Suprapubic skin (tissue), 4 donors: ENCODE measurements at regions not wholly inside any gene's neighbourhood (a gene's known extent, or its start where the extent isn't known, plus 50 kb on each side); places are given as distances from the start of the nearest gene placed in this dataset.
"Not testable (repeated sequence)": the region's sequence is repeated elsewhere in the genome, so short reads cannot be mapped to it uniquely, and the experiment has no call there.

Experiments used
- DNase-seq, 2 donors: peaks; one replicate each; pipeline ENCODE4 v3.0.0-alpha.2; 2019; ENCODE audit warnings: low spot score in 2 of 2
- H3K27ac ChIP-seq: fragments of 200-600 bp; sonication (generic); one replicate; pipeline ENCODE4 v1.5.1; 2019
- H3K27me3 ChIP-seq: fragments of 200-600 bp; sonication (generic); one replicate; pipeline ENCODE4 v1.5.1; 2019
- H3K36me3 ChIP-seq: fragments of 200-600 bp; sonication (generic); one replicate; pipeline ENCODE4 v1.5.1; 2019
- H3K4me1 ChIP-seq: fragments of 200-600 bp; sonication (generic); one replicate; pipeline ENCODE4 v1.5.1; 2019
- H3K4me3 ChIP-seq: fragments of 200-600 bp; sonication (generic); one replicate; pipeline ENCODE4 v1.5.1; 2019; ENCODE audit warnings: mild to moderate bottlenecking
- H3K9me3 ChIP-seq: fragments of 200-600 bp; sonication (generic); one replicate; pipeline ENCODE4 v1.5.1; 2019
- CTCF ChIP-seq, 2 donors: fragments of 200-600 bp in 1 of 2; fragments of 450-650 bp in 1 of 2; sonication (generic) in 1 of 2; IDR thresholded peaks; one replicate each; pipeline ENCODE4 v1.5.1; 2016 to 2019; ENCODE audit warnings: antibody characterized with exemption in 2 of 2, mild to moderate bottlenecking in 1 of 2, moderate library complexity in 1 of 2
- EP300 ChIP-seq: sonication (generic); formaldehyde crosslinking; IDR thresholded peaks from one replicate; pipeline ENCODE4 v1.6.1; 2017; ENCODE audit warnings: antibody characterized with exemption
- POLR2A ChIP-seq, 2 donors: fragments of 450-650 bp; IDR thresholded peaks; one replicate each; pipeline ENCODE4 v1.6.1; 2017; ENCODE audit warnings: antibody characterized with exemption in 2 of 2, mild to moderate bottlenecking in 2 of 2, moderate library complexity in 2 of 2
- POLR2AphosphoS5 ChIP-seq, 3 donors: sonication (generic); formaldehyde crosslinking; IDR thresholded peaks; one replicate each; pipeline ENCODE4 v1.6.1; 2017; ENCODE audit warnings: antibody characterized with exemption in 3 of 3
- WGBS: methylation state at CpG from one replicate; pipeline ENCODE4 v1.1.5; 2018; 5-methylcytosine and 5-hydroxymethylcytosine counted together

- Histone ChIP-seq H3K36me3 (no peaks in the 10 kb centered on the region), H3K27me3 (no peaks in the 10 kb centered on the region), H3K9me3 (no peaks in the 10 kb centered on the region), H3K4me1 (no peaks in the 10 kb centered on the region), H3K27ac (no peak overlapping the region), H3K4me3 (no peak overlapping the region)
- WGBS, result 50% methylated on average over 3 of the region's 3 CpGs
- no peak for TF ChIP-seq EP300
- TF ChIP-seq POLR2AphosphoS5 (IDR thresholded peaks at IDR 0.05), result no peak
- no peak for TF ChIP-seq CTCF (IDR thresholded peaks at IDR 0.05)
- no peak for TF ChIP-seq POLR2A (IDR thresholded peaks at IDR 0.05)
- peak in 1 of 2 donors; percentile 64 for DNase-seq
These were observed 224.7 kb downstream of the CENPC start for GRCh38 chr4:67320645-67321044.

- H3K4me3 ChIP-seq, H3K36me3 ChIP-seq, DNase-seq, H3K27ac ChIP-seq, H3K27me3 ChIP-seq, H3K4me1 ChIP-seq, H3K9me3 ChIP-seq: not testable (repeated sequence)
- WGBS, result 93% methylated on average over 6 of the region's 6 CpGs
These were observed 225.7 kb downstream of the CENPC start for GRCh38 chr4:67319607-67320006.

GRCh38 chr4:67300497-67301185, 244.7 kb downstream of the CENPC start:
- H3K27me3 ChIP-seq, H3K4me1 ChIP-seq, H3K9me3 ChIP-seq, H3K36me3 ChIP-seq, H3K27ac ChIP-seq, H3K4me3 ChIP-seq, DNase-seq: not testable (repeated sequence)
- WGBS, result 85% methylated on average over 11 of the region's 11 CpGs

- no peaks in the 10 kb centered on the region for H3K9me3 ChIP-seq
- H3K36me3 ChIP-seq, result no peaks in the 10 kb centered on the region
- no peak for DNase-seq
- TF ChIP-seq POLR2A (IDR thresholded peaks at IDR 0.05) (no peak), EP300 (no peak), POLR2AphosphoS5 (IDR thresholded peaks at IDR 0.05) (no peak), CTCF (IDR thresholded peaks at IDR 0.05) (no peak)
- no peaks in the 10 kb centered on the region for H3K27me3 ChIP-seq
- no peak overlapping the region for H3K27ac ChIP-seq
- H3K4me1 ChIP-seq, result peaks cover 6% of the 10 kb centered on the region
- no peak overlapping the region for H3K4me3 ChIP-seq
- WGBS, result 44% methylated on average over 2 of the region's 2 CpGs
These were observed 252.7 kb downstream of the CENPC start for GRCh38 chr4:67292636-67293035.

GRCh38 chr4:67292045-67292444, 253.3 kb downstream of the CENPC start:
- no peak overlapping the region for H3K4me3 ChIP-seq
- H3K27me3 ChIP-seq, result no peaks in the 10 kb centered on the region
- DNase-seq, result no peak
- H3K36me3 ChIP-seq, result no peaks in the 10 kb centered on the region
- no peaks in the 10 kb centered on the region for H3K9me3 ChIP-seq
- no peak overlapping the region for H3K27ac ChIP-seq
- no peak for TF ChIP-seq CTCF (IDR thresholded peaks at IDR 0.05)
- TF ChIP-seq POLR2A (IDR thresholded peaks at IDR 0.05), result no peak
- no peak for TF ChIP-seq POLR2AphosphoS5 (IDR thresholded peaks at IDR 0.05)
- no peak for TF ChIP-seq EP300
- H3K4me1 ChIP-seq, result peaks cover 6% of the 10 kb centered on the region

GRCh38 chr4:67291644-67292043, 253.7 kb downstream of the CENPC start:
- no peaks in the 10 kb centered on the region for H3K9me3 ChIP-seq
- no peaks in the 10 kb centered on the region for H3K27me3 ChIP-seq
- no peak for TF ChIP-seq POLR2AphosphoS5 (IDR thresholded peaks at IDR 0.05)
- no peak for TF ChIP-seq EP300
- H3K4me3 ChIP-seq, result no peak overlapping the region
- no peak overlapping the region for H3K27ac ChIP-seq
- H3K36me3 ChIP-seq, result no peaks in the 10 kb centered on the region
- 46% methylated on average over 4 of the region's 4 CpGs for WGBS
- no peak for DNase-seq
- peaks cover 6% of the 10 kb centered on the region for H3K4me1 ChIP-seq

GRCh38 chr4:67288964-67289363, 256.3 kb downstream of the CENPC start:
- TF ChIP-seq EP300 (no peak), POLR2A (IDR thresholded peaks at IDR 0.05) (no peak), CTCF (IDR thresholded peaks at IDR 0.05) (peak in 1 of 2 donors; percentile 15), POLR2AphosphoS5 (IDR thresholded peaks at IDR 0.05) (no peak)
- DNase-seq, result no peak
- H3K27ac ChIP-seq, result no peak overlapping the region
- H3K9me3 ChIP-seq, result no peaks in the 10 kb centered on the region
- H3K4me1 ChIP-seq, result peaks cover 6% of the 10 kb centered on the region
- WGBS, result 71% methylated on average over 4 of the region's 4 CpGs
- H3K36me3 ChIP-seq, result no peaks in the 10 kb centered on the region
- no peaks in the 10 kb centered on the region for H3K27me3 ChIP-seq
- H3K4me3 ChIP-seq, result no peak overlapping the region
